Retinal pigment epithelial cell (primary cell): ENCODE measurements at regions not wholly inside any gene's neighbourhood (a gene's known extent, or its start where the extent isn't known, plus 50 kb on each side); places are given as distances from the start of the nearest gene placed in this dataset.

Experiments
- DNase-seq: peaks from one replicate; pipeline ENCODE4 v3.0.0-alpha.2; 2010; ENCODE audit warnings: low read depth
- H3K4me3 ChIP-seq: 2 replicates; pipeline ENCODE4 v1.5.1; 2011; ENCODE audit warnings: mild to moderate bottlenecking, low read length, control low read depth, moderate library complexity
- TF ChIP-seq, protein P1 (sequence below): conservative IDR thresholded peaks from 2 replicates; pipeline ENCODE4 v1.5.1; 2011; ENCODE audit warnings: low read depth, low read length, control low read depth, inconsistent platforms

GRCh38 chr1:239322369-239322768, 64.0 kb upstream of the CHRM3 start:
- DNase-seq: no peak
- TF ChIP-seq, protein P1, sequence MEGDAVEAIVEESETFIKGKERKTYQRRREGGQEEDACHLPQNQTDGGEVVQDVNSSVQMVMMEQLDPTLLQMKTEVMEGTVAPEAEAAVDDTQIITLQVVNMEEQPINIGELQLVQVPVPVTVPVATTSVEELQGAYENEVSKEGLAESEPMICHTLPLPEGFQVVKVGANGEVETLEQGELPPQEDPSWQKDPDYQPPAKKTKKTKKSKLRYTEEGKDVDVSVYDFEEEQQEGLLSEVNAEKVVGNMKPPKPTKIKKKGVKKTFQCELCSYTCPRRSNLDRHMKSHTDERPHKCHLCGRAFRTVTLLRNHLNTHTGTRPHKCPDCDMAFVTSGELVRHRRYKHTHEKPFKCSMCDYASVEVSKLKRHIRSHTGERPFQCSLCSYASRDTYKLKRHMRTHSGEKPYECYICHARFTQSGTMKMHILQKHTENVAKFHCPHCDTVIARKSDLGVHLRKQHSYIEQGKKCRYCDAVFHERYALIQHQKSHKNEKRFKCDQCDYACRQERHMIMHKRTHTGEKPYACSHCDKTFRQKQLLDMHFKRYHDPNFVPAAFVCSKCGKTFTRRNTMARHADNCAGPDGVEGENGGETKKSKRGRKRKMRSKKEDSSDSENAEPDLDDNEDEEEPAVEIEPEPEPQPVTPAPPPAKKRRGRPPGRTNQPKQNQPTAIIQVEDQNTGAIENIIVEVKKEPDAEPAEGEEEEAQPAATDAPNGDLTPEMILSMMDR: no peak
- H3K4me3 ChIP-seq: no peak overlapping the region

DNA sequence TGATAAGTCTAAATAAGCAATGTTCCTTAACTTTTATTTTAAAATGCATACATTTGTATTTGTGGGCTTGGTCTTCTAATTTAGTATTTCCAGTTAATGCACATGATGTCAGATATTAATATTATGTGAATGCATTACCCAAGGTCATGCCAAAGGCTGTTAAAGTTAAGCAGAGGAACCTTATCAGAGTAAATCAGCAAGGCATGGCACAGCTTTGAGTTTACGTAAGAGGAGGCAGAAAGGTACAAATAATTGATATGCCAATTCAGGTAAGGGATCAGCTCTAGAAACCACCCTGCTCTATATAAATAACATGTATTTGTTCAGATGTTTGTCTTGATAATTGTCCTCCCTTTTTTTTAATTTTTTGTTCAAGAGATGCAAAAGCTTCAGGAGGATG, 64.5 kb upstream of the CHRM3 start:
- H3K4me3 ChIP-seq: no peak overlapping the region
- DNase-seq: no peak
- TF ChIP-seq, protein P1: no peak

DNA sequence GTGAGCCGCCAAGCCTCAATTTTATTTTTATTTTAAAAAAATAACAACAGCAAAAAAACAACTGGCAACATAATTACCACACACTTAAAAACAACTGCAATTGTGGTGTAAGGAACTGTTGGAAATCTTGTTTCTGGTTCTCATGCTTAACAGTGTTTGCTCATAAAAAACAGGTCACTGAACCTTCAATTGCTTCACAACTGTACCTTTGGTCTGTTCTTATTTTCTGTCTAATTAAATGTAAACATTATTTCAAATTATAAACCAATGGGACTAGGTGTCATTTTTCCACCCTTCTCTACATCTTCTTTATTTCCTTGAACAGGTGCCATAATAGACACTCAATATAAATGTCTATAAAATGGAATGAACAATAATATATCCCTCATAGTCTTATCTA, 68.4 kb upstream of the CHRM3 start:
- TF ChIP-seq, protein P1: no peak
- no peak overlapping the region for H3K4me3 ChIP-seq
- DNase-seq: no peak

- no peak overlapping the region for H3K4me3 ChIP-seq
- DNase-seq: no peak
- TF ChIP-seq, protein P1: no peak
These were observed 70.6 kb upstream of the CHRM3 start for GRCh38 chr1:239315631-239316217.

- no peak overlapping the region for H3K4me3 ChIP-seq
- DNase-seq: no peak
- TF ChIP-seq, protein P1: no peak
These were observed 75.0 kb upstream of the CHRM3 start for GRCh38 chr1:239311331-239311730.

GRCh38 chr1:239308701-239309333, 77.6 kb upstream of the CHRM3 start:
- TF ChIP-seq, protein P1: peak; percentile 76
- no peak overlapping the region for H3K4me3 ChIP-seq
- no peak for DNase-seq

DNA sequence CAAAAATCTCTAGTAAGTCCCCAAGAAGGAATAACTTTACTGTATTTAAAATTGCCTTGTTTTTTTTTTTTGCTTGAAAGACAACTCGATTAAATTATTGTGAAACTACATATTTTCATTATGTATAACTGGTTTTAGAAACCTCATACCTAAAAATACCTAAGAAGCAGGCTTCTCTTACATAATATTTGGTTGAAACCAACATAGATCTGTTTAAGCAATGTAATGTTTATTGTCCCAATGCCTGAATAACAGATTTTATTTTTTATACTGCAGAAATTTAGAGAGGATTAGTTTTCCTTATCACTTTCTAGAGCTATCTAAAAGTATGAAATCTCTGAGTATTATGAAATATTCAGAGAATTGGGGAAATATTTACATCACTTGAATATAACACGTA, 78.5 kb upstream of the CHRM3 start:
- H3K4me3 ChIP-seq: no peak overlapping the region
- DNase-seq: no peak
- TF ChIP-seq, protein P1: no peak
